ENCODE measurements at regions not wholly inside any gene's neighbourhood (a gene's known extent, or its start where the extent isn't known, plus 50 kb on each side); places are given as distances from the start of the nearest gene placed in this dataset.
A peak's percentile ranks its signal among the peaks of the same experiment; 100 is the strongest.

DNA sequence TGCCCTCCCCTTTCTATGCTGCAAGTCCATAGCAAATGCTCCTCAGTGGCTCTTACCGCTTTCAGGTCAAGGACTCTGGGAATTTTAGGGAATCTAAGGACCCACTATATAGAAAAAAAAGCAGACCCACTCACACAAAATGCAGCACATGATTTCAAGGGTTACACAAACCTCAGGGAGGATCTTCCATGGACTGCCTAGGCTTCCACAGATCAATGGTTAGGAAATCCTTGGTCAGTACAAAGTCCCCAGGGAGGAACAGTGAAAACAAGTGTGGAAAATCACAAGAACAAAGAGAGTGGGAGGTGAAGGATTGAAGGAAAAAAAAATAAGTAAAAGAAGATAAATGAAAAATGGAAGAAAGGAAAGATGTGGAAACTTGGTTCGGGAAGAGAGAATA is 188.4 kb downstream of the AHR start (continued):
- TF ChIP-seq, protein P1, sequence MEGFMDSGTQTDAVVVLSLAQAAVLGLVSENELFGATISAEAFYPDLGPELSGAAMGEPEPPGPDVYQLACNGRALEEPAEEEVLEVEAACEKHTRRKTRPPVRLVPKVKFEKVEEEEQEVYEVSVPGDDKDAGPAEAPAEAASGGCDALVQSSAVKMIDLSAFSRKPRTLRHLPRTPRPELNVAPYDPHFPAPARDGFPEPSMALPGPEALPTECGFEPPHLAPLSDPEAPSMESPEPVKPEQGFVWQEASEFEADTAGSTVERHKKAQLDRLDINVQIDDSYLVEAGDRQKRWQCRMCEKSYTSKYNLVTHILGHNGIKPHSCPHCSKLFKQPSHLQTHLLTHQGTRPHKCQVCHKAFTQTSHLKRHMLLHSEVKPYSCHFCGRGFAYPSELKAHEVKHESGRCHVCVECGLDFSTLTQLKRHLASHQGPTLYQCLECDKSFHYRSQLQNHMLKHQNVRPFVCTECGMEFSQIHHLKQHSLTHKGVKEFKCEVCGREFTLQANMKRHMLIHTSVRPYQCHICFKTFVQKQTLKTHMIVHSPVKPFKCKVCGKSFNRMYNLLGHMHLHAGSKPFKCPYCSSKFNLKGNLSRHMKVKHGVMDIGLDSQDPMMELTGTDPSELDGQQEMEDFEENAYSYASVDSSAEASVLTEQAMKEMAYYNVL (CRISPR knock-in tag; IDR thresholded peaks at IDR 0.05; ENCODE audit: borderline replicate concordance), result peak; percentile 96
- TF ChIP-seq CEBPB (IDR thresholded peaks at IDR 0.05; ENCODE audit: borderline replicate concordance, low read depth, low read length) (peak; percentile 67; the same call in 1 of the 2 replicates), GATAD2A (CRISPR knock-in tag; IDR thresholded peaks at IDR 0.05) (peak; percentile 86), ISL2 (CRISPR knock-in tag; IDR thresholded peaks at IDR 0.05) (0 out of 2 replicates have a peak, but pooled peaks have one; percentile 19), SALL1 (CRISPR knock-in tag; IDR thresholded peaks at IDR 0.05) (peak; percentile 32; the same call in 1 of the 2 replicates), SAP130 (CRISPR knock-in tag; IDR thresholded peaks at IDR 0.05; ENCODE audit: low read depth) (no peak), EP300 (IDR thresholded peaks at IDR 0.05; ENCODE audit: low read depth in 2 of 2, low read length in 2 of 2) (peak in 1 of 2 experiments; percentile 69; a peak in 2 of 4 replicates), EP300 (CRISPR knock-in tag; IDR thresholded peaks at IDR 0.05; ENCODE audit: borderline replicate concordance) (no peak), MED1 (CRISPR knock-in tag; IDR thresholded peaks at IDR 0.05) (peak; percentile 59; the same call in 1 of the 2 replicates), SOX6 (IDR thresholded peaks at IDR 0.05) (no peak), SOX6 (CRISPR knock-in tag; IDR thresholded peaks at IDR 0.05) (peak; percentile 77)
- TF ChIP-seq, protein P2, sequence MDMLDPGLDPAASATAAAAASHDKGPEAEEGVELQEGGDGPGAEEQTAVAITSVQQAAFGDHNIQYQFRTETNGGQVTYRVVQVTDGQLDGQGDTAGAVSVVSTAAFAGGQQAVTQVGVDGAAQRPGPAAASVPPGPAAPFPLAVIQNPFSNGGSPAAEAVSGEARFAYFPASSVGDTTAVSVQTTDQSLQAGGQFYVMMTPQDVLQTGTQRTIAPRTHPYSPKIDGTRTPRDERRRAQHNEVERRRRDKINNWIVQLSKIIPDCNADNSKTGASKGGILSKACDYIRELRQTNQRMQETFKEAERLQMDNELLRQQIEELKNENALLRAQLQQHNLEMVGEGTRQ (IDR thresholded peaks at IDR 0.05; ENCODE audit: low read depth, low read length), result no peak
- TF ChIP-seq, protein P2 (CRISPR knock-in tag; IDR thresholded peaks at IDR 0.05; ENCODE audit: borderline replicate concordance), result peak; percentile 26; the same call in 1 of the 2 replicates
- TF ChIP-seq, protein P3, sequence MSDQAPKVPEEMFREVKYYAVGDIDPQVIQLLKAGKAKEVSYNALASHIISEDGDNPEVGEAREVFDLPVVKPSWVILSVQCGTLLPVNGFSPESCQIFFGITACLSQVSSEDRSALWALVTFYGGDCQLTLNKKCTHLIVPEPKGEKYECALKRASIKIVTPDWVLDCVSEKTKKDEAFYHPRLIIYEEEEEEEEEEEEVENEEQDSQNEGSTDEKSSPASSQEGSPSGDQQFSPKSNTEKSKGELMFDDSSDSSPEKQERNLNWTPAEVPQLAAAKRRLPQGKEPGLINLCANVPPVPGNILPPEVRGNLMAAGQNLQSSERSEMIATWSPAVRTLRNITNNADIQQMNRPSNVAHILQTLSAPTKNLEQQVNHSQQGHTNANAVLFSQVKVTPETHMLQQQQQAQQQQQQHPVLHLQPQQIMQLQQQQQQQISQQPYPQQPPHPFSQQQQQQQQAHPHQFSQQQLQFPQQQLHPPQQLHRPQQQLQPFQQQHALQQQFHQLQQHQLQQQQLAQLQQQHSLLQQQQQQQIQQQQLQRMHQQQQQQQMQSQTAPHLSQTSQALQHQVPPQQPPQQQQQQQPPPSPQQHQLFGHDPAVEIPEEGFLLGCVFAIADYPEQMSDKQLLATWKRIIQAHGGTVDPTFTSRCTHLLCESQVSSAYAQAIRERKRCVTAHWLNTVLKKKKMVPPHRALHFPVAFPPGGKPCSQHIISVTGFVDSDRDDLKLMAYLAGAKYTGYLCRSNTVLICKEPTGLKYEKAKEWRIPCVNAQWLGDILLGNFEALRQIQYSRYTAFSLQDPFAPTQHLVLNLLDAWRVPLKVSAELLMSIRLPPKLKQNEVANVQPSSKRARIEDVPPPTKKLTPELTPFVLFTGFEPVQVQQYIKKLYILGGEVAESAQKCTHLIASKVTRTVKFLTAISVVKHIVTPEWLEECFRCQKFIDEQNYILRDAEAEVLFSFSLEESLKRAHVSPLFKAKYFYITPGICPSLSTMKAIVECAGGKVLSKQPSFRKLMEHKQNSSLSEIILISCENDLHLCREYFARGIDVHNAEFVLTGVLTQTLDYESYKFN (CRISPR knock-in tag; conservative IDR thresholded peaks at IDR 0.05), result peak; percentile 84
- TF ChIP-seq, protein P4, sequence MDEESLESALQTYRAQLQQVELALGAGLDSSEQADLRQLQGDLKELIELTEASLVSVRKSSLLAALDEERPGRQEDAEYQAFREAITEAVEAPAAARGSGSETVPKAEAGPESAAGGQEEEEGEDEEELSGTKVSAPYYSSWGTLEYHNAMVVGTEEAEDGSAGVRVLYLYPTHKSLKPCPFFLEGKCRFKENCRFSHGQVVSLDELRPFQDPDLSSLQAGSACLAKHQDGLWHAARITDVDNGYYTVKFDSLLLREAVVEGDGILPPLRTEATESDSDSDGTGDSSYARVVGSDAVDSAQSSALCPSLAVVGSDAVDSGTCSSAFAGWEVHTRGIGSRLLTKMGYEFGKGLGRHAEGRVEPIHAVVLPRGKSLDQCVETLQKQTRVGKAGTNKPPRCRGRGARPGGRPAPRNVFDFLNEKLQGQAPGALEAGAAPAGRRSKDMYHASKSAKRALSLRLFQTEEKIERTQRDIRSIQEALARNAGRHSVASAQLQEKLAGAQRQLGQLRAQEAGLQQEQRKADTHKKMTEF (CRISPR knock-in tag; IDR thresholded peaks at IDR 0.05), result 0 out of 2 replicates have a peak, but pooled peaks have one; percentile 16
- TF ChIP-seq, protein P5, sequence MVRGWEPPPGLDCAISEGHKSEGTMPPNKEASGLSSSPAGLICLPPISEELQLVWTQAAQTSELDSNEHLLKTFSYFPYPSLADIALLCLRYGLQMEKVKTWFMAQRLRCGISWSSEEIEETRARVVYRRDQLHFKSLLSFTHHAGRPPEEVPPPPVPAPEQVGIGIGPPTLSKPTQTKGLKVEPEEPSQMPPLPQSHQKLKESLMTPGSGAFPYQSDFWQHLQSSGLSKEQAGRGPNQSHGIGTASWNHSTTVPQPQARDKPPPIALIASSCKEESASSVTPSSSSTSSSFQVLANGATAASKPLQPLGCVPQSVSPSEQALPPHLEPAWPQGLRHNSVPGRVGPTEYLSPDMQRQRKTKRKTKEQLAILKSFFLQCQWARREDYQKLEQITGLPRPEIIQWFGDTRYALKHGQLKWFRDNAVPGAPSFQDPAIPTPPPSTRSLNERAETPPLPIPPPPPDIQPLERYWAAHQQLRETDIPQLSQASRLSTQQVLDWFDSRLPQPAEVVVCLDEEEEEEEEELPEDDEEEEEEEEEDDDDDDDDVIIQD (CRISPR knock-in tag; IDR thresholded peaks at IDR 0.05; ENCODE audit: low read depth), result peak; percentile 21; the same call in 1 of the 2 replicates

Measured in HepG2 (cell line).